Renal cortex interstitium (tissue), 11 donors: ENCODE measurements at regions not wholly inside any gene's neighbourhood (a gene's known extent, or its start where the extent isn't known, plus 50 kb on each side); places are given as distances from the start of the nearest gene placed in this dataset.

Source experiments
- DNase-seq, 11 donors: peaks; one replicate each; pipeline ENCODE4 v3.0.0-alpha.2; 2013; ENCODE audit warnings: low read depth in 9 of 11, low spot score in 4 of 11; ENCODE audit errors: extremely low read depth in 1 of 11

GRCh38 chr6:81843302-81843701, 90.8 kb upstream of the TENT5A start:
- DNase-seq: no peak

- DNase-seq: no peak
Observed at GRCh38 chr6:81842254-81842653, 89.8 kb upstream of the TENT5A start.

- DNase-seq: no peak
Observed at GRCh38 chr6:81838724-81839426, 86.4 kb upstream of the TENT5A start.

- no peak for DNase-seq
Observed at GRCh38 chr6:81838031-81838430, 85.5 kb upstream of the TENT5A start.

- no peak for DNase-seq
Observed at GRCh38 chr6:81834141-81834681, 81.7 kb upstream of the TENT5A start.

GRCh38 chr6:81832304-81832703, 79.8 kb upstream of the TENT5A start:
- DNase-seq: no peak

- no peak for DNase-seq
Observed at GRCh38 chr6:81831274-81831673, 78.8 kb upstream of the TENT5A start.

- no peak for DNase-seq
Observed at GRCh38 chr6:81826784-81827183, 74.3 kb upstream of the TENT5A start.

GRCh38 chr6:81822568-81822967, 70.1 kb upstream of the TENT5A start:
- DNase-seq: no peak

GRCh38 chr6:81821449-81821848, 69.0 kb upstream of the TENT5A start:
- no peak for DNase-seq

GRCh38 chr6:81820980-81821379, 68.5 kb upstream of the TENT5A start:
- DNase-seq: no peak

GRCh38 chr6:81820422-81820821, 67.9 kb upstream of the TENT5A start:
- DNase-seq: no peak

GRCh38 chr6:81819767-81820166, 67.3 kb upstream of the TENT5A start:
- no peak for DNase-seq

GRCh38 chr6:81818901-81819361, 66.5 kb upstream of the TENT5A start:
- no peak for DNase-seq

GRCh38 chr6:81816380-81816779, 63.9 kb upstream of the TENT5A start:
- DNase-seq: no peak

GRCh38 chr6:81814370-81815076, 62.0 kb upstream of the TENT5A start:
- DNase-seq: no peak

GRCh38 chr6:81813305-81813704, 60.8 kb upstream of the TENT5A start:
- DNase-seq: no peak

- DNase-seq: no peak
Observed at GRCh38 chr6:81812401-81812800, 59.9 kb upstream of the TENT5A start.

GRCh38 chr6:81808851-81809570, 56.5 kb upstream of the TENT5A start:
- DNase-seq: no peak
